ENCODE measurements at regions not wholly inside any gene's neighbourhood (a gene's known extent, or its start where the extent isn't known, plus 50 kb on each side); places are given as distances from the start of the nearest gene placed in this dataset.

DNA sequence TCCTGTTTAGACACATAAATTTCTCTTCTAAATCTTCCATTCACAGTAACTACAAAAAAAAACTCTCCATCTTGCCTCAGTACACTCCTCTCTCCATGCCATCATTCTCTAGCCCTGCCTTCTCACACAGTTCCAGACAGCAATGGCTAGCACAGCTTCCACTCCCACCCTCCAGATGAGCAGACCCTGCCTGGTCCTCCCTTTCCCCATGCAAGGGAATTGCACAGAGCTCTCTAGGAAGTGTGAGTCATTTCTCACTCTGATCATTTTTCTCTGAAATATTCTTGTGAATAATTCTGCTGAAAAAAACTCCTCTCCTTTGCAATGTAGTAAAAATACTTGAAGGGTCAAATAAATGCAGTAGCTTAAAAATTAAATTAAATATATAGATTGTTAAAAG is 170.6 kb downstream of the BMP4 start:
- no peak for TF ChIP-seq POLR2AphosphoS5 (IDR thresholded peaks at IDR 0.05; ENCODE audit: low read depth, low read length)
- TF ChIP-seq POLR2A (IDR thresholded peaks at IDR 0.05; ENCODE audit: low read depth, low read length) = no peak
- TF ChIP-seq PAX5 (IDR thresholded peaks at IDR 0.05; ENCODE audit: insufficient read depth, low read length, severe bottlenecking) = no peak
- no peak for TF ChIP-seq POU2F2 (IDR thresholded peaks at IDR 0.05; ENCODE audit: low read depth, low read length)
